GM10248 (cell line): ENCODE measurements at regions not wholly inside any gene's neighbourhood (a gene's known extent, or its start where the extent isn't known, plus 50 kb on each side); places are given as distances from the start of the nearest gene placed in this dataset.

ENCODE experiments used
- CTCF ChIA-PET: fragments of 300-600 bp; sonication (Branson Sonifier 250); formaldehyde crosslinking; extraction: SDS; loops from one replicate; lab custom pipeline; 2021; ENCODE audit warnings: antibody characterized with exemption; lab: Yijun Ruan, JAX
- POLR2A ChIA-PET: fragments of 350-650 bp; sonication (Branson Sonifier 250); formaldehyde crosslinking; extraction: SDS; loops from one replicate; lab custom pipeline; 2020; ENCODE audit warnings: antibody characterized with exemption; lab: Yijun Ruan, JAX
- DNase-seq: peaks from one replicate; pipeline ENCODE4 v3.0.0; 2012; ENCODE audit errors: extremely low spot score
- CTCF ChIP-seq: IDR thresholded peaks from 2 replicates; pipeline ENCODE4 v1.5.1; 2012; ENCODE audit warnings: mild to moderate bottlenecking, low read depth; ENCODE audit errors: extremely low read depth, missing control alignments, control extremely low read depth

GRCh38 chr12:126554625-126555024 lies 1489.4 kb downstream of the AACS start:
- ChIA-PET POLR2A (no interaction called here), CTCF (no interaction called here)
- no peak for TF ChIP-seq CTCF
- DNase-seq: no peak

GRCh38 chr12:126557659-126558058 lies 1492.4 kb downstream of the AACS start:
- ChIA-PET POLR2A (no interaction called here), CTCF (no interaction called here)
- TF ChIP-seq CTCF: no peak
- DNase-seq: no peak

GRCh38 chr12:126558219-126558618 lies 1493.0 kb downstream of the AACS start:
- TF ChIP-seq CTCF: no peak
- DNase-seq: no peak
- CTCF ChIA-PET: no interaction called here
- POLR2A ChIA-PET: no interaction called here

GRCh38 chr12:126558810-126559209 lies 1493.6 kb downstream of the AACS start:
- POLR2A ChIA-PET: no interaction called here
- no peak for DNase-seq
- no peak for TF ChIP-seq CTCF
- CTCF ChIA-PET: no interaction called here

GRCh38 chr12:126567016-126567415 lies 1501.8 kb downstream of the AACS start:
- no peak for DNase-seq
- TF ChIP-seq CTCF: no peak
- ChIA-PET CTCF (no interaction called here), POLR2A (no interaction called here)

- DNase-seq: no peak
- no peak for TF ChIP-seq CTCF
- POLR2A ChIA-PET: no interaction called here
Observed at GRCh38 chr12:126569706-126570105, 1504.5 kb downstream of the AACS start.

GRCh38 chr12:126570566-126570965 lies 1505.3 kb downstream of the AACS start:
- POLR2A ChIA-PET: no interaction called here
- no peak for TF ChIP-seq CTCF
- CTCF ChIA-PET: no interaction called here
- no peak for DNase-seq

More at GRCh38 chr12:126569706-126570105, 1504.5 kb downstream of the AACS start:
- CTCF ChIA-PET: no interaction called here
